Stomach (tissue), 8 donors: ENCODE measurements at regions not wholly inside any gene's neighbourhood (a gene's known extent, or its start where the extent isn't known, plus 50 kb on each side); places are given as distances from the start of the nearest gene placed in this dataset.

Source experiments
- DNase-seq, 2 donors: peaks; one replicate each; pipeline versions ENCODE4 v3.0.0 to v3.0.0-alpha.2; 2013 to 2019
- H3K27ac ChIP-seq, 5 donors: fragments of 200-600 bp in 4 of 5; sonication (generic) in 4 of 5; one replicate each; pipeline ENCODE4 v1.5.1; 2013 to 2019; ENCODE audit warnings: mild to moderate bottlenecking in 1 of 5, moderate library complexity in 1 of 5
- H3K27me3 ChIP-seq, 3 donors: fragments of 200-600 bp; sonication (generic); one replicate each; pipeline ENCODE4 v1.5.1; 2017 to 2019; ENCODE audit warnings: mixed run types in 1 of 3
- H3K36me3 ChIP-seq, 4 donors: fragments of 200-600 bp; sonication (generic); 1 replicate in 3 of 4; 2 replicates in 1 of 4; pipeline ENCODE4 v1.5.1; 2016 to 2019
- H3K4me1 ChIP-seq, 4 donors: fragments of 200-600 bp; sonication (generic); one replicate each; pipeline ENCODE4 v1.5.1; 2016 to 2019
- H3K4me3 ChIP-seq, 4 donors: fragments of 200-600 bp; sonication (generic) in 3 of 4; one replicate each; pipeline ENCODE4 v1.5.1; 2016 to 2019; ENCODE audit warnings: mild to moderate bottlenecking in 1 of 4
- H3K9me3 ChIP-seq, 4 donors: fragments of 200-600 bp; sonication (generic); one replicate each; pipeline ENCODE4 v1.5.1; 2016 to 2019
- EP300 ChIP-seq: sonication (generic); formaldehyde crosslinking; IDR thresholded peaks from one replicate; pipeline ENCODE4 v1.6.1; 2017; ENCODE audit warnings: antibody characterized with exemption
- POLR2A ChIP-seq, 4 donors: fragments of 450-650 bp; IDR thresholded peaks; one replicate each; pipeline ENCODE4 v1.6.1; 2016; ENCODE audit warnings: antibody characterized with exemption in 4 of 4, control low read depth in 2 of 4, mild to moderate bottlenecking in 1 of 4, moderate library complexity in 1 of 4
- POLR2AphosphoS5 ChIP-seq, 3 donors: sonication (generic); formaldehyde crosslinking; IDR thresholded peaks; one replicate each; pipeline ENCODE4 v1.6.1; 2016; ENCODE audit warnings: antibody characterized with exemption in 3 of 3
- WGBS, 5 donors: extraction: QIAGEN DNeasy Blood & Tissue Kit in 3 of 5; methylation state at CpG; one replicate each; pipeline versions ENCODE4 v1.1.5 to v1.1.7; 2013 to 2018; 5-methylcytosine and 5-hydroxymethylcytosine counted together
- intact Hi-C: fragments of 100-400 bp; cut with DNase I; formaldehyde crosslinking; loops from one replicate; pipeline ENCODE4 v1.15.1; 2023; ENCODE audit warnings: low total_unique reads
- TF ChIP-seq, protein P1 (sequence below), 7 experiments: fragments of 450-650 bp in 4 of 7; fragments of 200-600 bp in 3 of 7; sonication (generic) in 3 of 7; IDR thresholded peaks; one replicate each; pipeline ENCODE4 v1.5.1; 2016 to 2019; ENCODE audit warnings: antibody characterized with exemption in 7 of 7, control low read depth in 2 of 7, mild to moderate bottlenecking in 1 of 7
- donor health status: healthy with polysubstance abuse.
- donor health status: Bipolar disorder and iron deficiency.
- donor health status: healthy.

DNA sequence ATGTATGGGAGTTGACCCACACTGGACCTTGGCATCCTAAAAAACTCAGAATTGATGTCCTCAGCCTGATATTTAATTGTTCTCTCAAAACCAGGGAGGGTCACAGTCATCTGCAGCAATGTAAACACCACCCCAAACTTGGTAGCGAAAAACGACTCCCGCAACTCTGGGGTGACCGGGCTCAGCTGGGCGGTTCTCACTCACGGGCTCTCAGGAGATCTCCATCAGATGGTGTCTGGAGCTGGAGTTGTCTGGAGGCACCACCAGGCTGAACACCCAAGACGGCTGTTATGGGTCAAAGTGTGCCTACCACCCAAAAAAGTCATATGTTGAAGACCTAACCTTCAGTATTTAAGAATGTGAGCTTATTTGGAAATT lies 50.9 kb upstream of the NXT1 start:
- intact Hi-C loops, result no loop called here

DNA sequence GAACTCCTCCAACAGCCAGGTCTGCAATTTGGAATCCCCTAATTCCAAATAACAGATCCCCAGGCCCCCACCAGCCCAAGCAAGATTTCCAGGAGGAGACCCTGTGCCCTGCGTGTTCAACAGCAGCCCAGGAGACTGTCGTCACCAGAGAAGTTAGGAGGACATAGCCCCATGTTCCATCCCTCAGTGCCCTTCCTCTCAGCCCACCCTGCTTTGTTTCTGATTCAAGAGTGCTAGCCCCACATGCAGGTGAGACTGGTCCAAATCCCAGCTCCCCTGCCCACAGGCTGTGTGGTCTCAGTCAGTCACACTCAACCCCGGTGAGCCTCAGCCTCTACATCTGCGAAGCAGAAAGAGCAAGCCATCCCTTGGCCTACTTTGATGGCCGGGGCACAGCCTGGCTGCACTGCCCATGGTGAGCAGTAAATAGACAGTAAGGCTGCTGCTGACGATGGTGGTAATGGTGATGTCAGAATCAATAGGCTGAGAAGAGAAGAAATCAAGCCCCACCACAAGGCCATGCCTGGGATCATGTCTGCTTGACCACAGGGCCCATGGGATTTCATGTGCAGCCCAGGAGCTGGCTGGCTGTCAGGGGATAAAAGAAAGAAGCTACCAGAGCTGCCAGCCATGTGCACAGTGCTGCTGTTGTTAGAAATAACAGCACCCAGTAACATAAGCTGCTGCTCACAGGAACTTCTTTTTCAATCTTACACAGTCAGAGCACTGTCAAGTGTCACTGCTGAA lies 51.5 kb upstream of the NXT1 start:
- Histone ChIP-seq H3K9me3 (no peaks in the 10 kb centered on the region), H3K27ac (peak overlapping the region in 1 of 5 donors; percentile 59), H3K36me3 (no peaks in the 10 kb centered on the region), H3K27me3 (no peaks in the 10 kb centered on the region), H3K4me1 (peaks cover 0 to 24% (median 2%) of the 10 kb centered on the region in 4 donors), H3K4me3 (no peak overlapping the region)
- intact Hi-C loops, result no loop called here
- WGBS, 5 donors, result 90 to 95% (median 92%) methylated on average over 4 to 6 of the region's 6 CpGs
- TF ChIP-seq, protein P1, sequence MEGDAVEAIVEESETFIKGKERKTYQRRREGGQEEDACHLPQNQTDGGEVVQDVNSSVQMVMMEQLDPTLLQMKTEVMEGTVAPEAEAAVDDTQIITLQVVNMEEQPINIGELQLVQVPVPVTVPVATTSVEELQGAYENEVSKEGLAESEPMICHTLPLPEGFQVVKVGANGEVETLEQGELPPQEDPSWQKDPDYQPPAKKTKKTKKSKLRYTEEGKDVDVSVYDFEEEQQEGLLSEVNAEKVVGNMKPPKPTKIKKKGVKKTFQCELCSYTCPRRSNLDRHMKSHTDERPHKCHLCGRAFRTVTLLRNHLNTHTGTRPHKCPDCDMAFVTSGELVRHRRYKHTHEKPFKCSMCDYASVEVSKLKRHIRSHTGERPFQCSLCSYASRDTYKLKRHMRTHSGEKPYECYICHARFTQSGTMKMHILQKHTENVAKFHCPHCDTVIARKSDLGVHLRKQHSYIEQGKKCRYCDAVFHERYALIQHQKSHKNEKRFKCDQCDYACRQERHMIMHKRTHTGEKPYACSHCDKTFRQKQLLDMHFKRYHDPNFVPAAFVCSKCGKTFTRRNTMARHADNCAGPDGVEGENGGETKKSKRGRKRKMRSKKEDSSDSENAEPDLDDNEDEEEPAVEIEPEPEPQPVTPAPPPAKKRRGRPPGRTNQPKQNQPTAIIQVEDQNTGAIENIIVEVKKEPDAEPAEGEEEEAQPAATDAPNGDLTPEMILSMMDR (IDR thresholded peaks at IDR 0.05), result no peak
- TF ChIP-seq POLR2A (IDR thresholded peaks at IDR 0.05) (no peak), POLR2AphosphoS5 (IDR thresholded peaks at IDR 0.05) (no peak), EP300 (no peak)
- DNase-seq, result no peak

More for the DNA sequence above, 50.9 kb upstream of the NXT1 start:
- WGBS, 5 donors, result 90 to 95% (median 92%) methylated on average over 7 of the region's 7 CpGs
- no peak overlapping the region for H3K4me3 ChIP-seq
- no peak overlapping the region for H3K27ac ChIP-seq
- H3K36me3 ChIP-seq, result no peaks in the 10 kb centered on the region
- no peaks in the 10 kb centered on the region for H3K27me3 ChIP-seq
- TF ChIP-seq POLR2A (IDR thresholded peaks at IDR 0.05), result no peak
- TF ChIP-seq, protein P1 (IDR thresholded peaks at IDR 0.05), result no peak
- TF ChIP-seq POLR2AphosphoS5 (IDR thresholded peaks at IDR 0.05), result no peak
- TF ChIP-seq EP300, result no peak
- DNase-seq, result no peak
- H3K9me3 ChIP-seq, result no peaks in the 10 kb centered on the region
- peaks cover 0 to 19% (median 0%) of the 10 kb centered on the region in 4 donors for H3K4me1 ChIP-seq

DNA sequence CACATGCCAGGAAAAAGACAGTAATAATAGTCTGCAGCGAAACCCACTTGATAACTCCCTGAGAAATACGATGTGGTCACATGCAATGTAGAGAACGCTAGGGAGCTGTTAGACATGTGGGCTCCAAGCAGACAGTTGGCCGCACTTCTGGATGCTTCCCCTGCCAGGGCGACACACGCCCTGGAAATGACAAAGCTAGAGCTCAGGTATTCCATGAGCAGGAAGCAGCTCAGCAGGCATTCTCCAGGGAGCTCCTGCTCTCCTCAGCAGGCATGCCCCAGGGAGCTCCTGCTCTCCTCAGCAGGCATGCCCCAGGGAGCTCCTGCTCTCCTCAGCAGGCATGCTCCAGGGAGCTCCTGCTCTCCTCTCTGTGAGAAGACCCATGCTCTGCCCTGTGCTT lies 52.4 kb upstream of the NXT1 start:
- 83 to 94% (median 90%) methylated on average over 6 of the region's 6 CpGs for WGBS, 5 donors
- peak overlapping the region in 3 of 5 donors; percentile 49 to 59 (median 53) for H3K27ac ChIP-seq
- TF ChIP-seq EP300 (no peak), POLR2A (IDR thresholded peaks at IDR 0.05) (no peak), POLR2AphosphoS5 (IDR thresholded peaks at IDR 0.05) (no peak)
- TF ChIP-seq, protein P1 (IDR thresholded peaks at IDR 0.05), result no peak
- no peaks in the 10 kb centered on the region for H3K27me3 ChIP-seq
- H3K36me3 ChIP-seq, result no peaks in the 10 kb centered on the region
- H3K9me3 ChIP-seq, result no peaks in the 10 kb centered on the region
- H3K4me1 ChIP-seq, result peaks cover 0 to 25% (median 3%) of the 10 kb centered on the region in 4 donors
- intact Hi-C loops, result no loop called here
- H3K4me3 ChIP-seq, result no peak overlapping the region
- DNase-seq, result no peak

DNA sequence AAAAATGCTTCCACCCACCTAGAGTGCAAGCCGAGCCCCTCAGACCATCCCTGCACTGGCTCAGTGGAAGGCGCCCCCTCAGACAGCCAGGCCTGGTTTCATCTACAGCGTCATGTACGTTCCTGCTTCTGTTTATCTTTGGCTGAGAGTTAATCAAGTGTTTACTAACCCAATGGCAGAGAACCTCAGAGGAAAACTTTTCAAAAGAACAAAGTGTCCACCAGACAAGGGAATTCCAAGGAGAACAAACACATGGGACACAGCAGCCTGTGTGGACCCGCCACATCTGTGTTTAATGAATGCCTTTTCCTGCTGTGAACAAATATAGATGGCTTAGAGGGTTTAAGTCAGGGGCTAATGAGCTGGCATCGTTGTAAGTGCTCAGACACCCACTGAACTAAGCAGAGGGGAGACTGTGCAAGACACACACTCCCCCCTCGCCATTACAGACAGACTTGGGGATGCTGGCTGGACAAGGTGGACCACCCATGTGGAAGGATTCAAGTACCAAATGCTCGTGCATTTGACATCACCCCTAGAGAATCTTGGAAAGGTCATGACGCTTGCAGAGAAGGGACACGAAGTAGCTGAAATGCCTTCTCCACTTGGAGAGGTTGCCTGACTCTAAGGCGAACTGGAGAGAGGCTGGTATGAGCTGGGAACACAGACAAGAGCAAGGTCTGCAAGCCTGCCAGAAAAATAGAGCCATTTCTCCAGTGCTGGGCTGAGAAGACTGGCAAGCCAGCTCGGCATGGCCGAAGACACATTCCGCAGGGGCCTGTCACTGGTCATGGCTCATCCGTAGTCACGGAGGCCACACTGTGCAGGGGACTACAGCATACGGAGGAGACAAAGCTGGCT lies 53.5 kb upstream of the NXT1 start:
- WGBS, 5 donors, result 45 to 56% (median 47%) methylated on average over 14 to 17 of the region's 17 CpGs
- Histone ChIP-seq H3K27ac (peak overlapping the region; percentile 16 to 59 (median 49)), H3K36me3 (no peaks in the 10 kb centered on the region), H3K9me3 (no peaks in the 10 kb centered on the region), H3K4me3 (no peak overlapping the region), H3K27me3 (no peaks in the 10 kb centered on the region), H3K4me1 (peaks cover 0 to 25% (median 3%) of the 10 kb centered on the region in 4 donors)
- TF ChIP-seq, protein P1 (IDR thresholded peaks at IDR 0.05), result no peak
- TF ChIP-seq POLR2A (IDR thresholded peaks at IDR 0.05), result no peak
- TF ChIP-seq EP300, result no peak
- peak in 2 of 3 donors; percentile 41 to 50 for TF ChIP-seq POLR2AphosphoS5 (IDR thresholded peaks at IDR 0.05)
- intact Hi-C loops, result no loop called here
- peak in 1 of 2 donors; percentile 14 for DNase-seq
